ENCODE measurements at regions not wholly inside any gene's neighbourhood (a gene's known extent, or its start where the extent isn't known, plus 50 kb on each side); places are given as distances from the start of the nearest gene placed in this dataset.

GRCh38 chrX:82458207-82458754 is 1049.8 kb upstream of the POU3F4 start:
- Histone ChIP-seq H4K20me1 (ENCODE audit: insufficient read depth) (no peaks in the 10 kb centered on the region), H3K4me2 (ENCODE audit: low read length) (no peak overlapping the region), H3K27ac (ENCODE audit: low read depth, low read length) (no peak overlapping the region), H3K36me3 (ENCODE audit: control insufficient read depth in 1 of 2, insufficient read depth in 2 of 2, low read length in 2 of 2) (no peaks in the 10 kb centered on the region), H2AFZ (ENCODE audit: low read depth, low read length, poor library complexity, severe bottlenecking) (no peak overlapping the region), H3K27me3 (ENCODE audit: insufficient read depth, low read length) (no peaks in the 10 kb centered on the region), H3K9me3 (ENCODE audit: control insufficient read depth in 1 of 2, insufficient read depth in 1 of 2, low read depth in 1 of 2, low read length in 2 of 2) (no peaks in the 10 kb centered on the region), H3K4me3 (replicated peaks in 1 of 2; ENCODE audit: low read depth in 1 of 2, low read length in 2 of 2) (no peak overlapping the region), H3K9ac (ENCODE audit: low read length) (no peak overlapping the region), H3K9me2 (ENCODE audit: insufficient read depth) (no peaks in the 10 kb centered on the region), H3K79me2 (ENCODE audit: insufficient read depth, low read length) (no peaks in the 10 kb centered on the region), H3K4me1 (ENCODE audit: control insufficient read depth in 1 of 2, insufficient read depth in 2 of 2, low read length in 2 of 2) (no peaks in the 10 kb centered on the region)
- POLR2A ChIA-PET = no interaction called here
- CTCF ChIA-PET = no interaction called here
- intact Hi-C loops (cut with micrococcal nuclease) = no loop called here
- TF ChIP-seq ZBTB33 (IDR thresholded peaks at IDR 0.05; ENCODE audit: extremely low read depth, insufficient replicate concordance, low read length) (no peak), ATF3 (IDR thresholded peaks at IDR 0.05) (no peak), POLR2A (IDR thresholded peaks at IDR 0.05; ENCODE audit: borderline replicate concordance, extremely low read depth, insufficient read depth, insufficient read length) (no peak), EGR1 (IDR thresholded peaks at IDR 0.05; ENCODE audit: low read depth) (no peak), CTCF (IDR thresholded peaks at IDR 0.05 in 2 of 3, conservative IDR thresholded peaks at IDR 0.05 in 1 of 3; ENCODE audit: borderline replicate concordance in 1 of 3, insufficient read depth in 1 of 3, low read depth in 2 of 3, low read length in 2 of 3) (no peak), EZH2 (IDR thresholded peaks at IDR 0.05) (no peak), MAX (IDR thresholded peaks at IDR 0.05) (no peak), SIN3A (IDR thresholded peaks at IDR 0.05; ENCODE audit: low read depth) (no peak), SRF (IDR thresholded peaks at IDR 0.05; ENCODE audit: low read depth) (no peak), EZH2phosphoT487 (IDR thresholded peaks at IDR 0.05; ENCODE audit: borderline replicate concordance) (no peak), FOSL1 (IDR thresholded peaks at IDR 0.05; ENCODE audit: low read depth) (no peak), TCF7L2 (IDR thresholded peaks at IDR 0.05; ENCODE audit: borderline replicate concordance, extremely low read depth, insufficient read depth, insufficient read length) (no peak), YY1 (IDR thresholded peaks at IDR 0.05; ENCODE audit: extremely low read depth, insufficient replicate concordance, low read depth, low read length) (no peak), CBX3 (IDR thresholded peaks at IDR 0.05; ENCODE audit: low read depth) (no peak), CEBPB (IDR thresholded peaks at IDR 0.05; ENCODE audit: low read depth) (no peak)
- ATAC-seq = no peak
- DNase-seq (ENCODE audit: low read depth, low spot score) = no peak
- BruUV-seq (replicated peaks) = no TSS peak
- RAD21 ChIA-PET (ENCODE audit: low non-redundant PET in 1 of 2, low total read pairs in 2 of 2, uncharacterized antibody in 2 of 2, unreplicated experiment in 2 of 2) = no interaction called here
